ENCODE measurements at regions not wholly inside any gene's neighbourhood (a gene's known extent, or its start where the extent isn't known, plus 50 kb on each side); places are given as distances from the start of the nearest gene placed in this dataset.
"Not testable (repeated sequence)": the region's sequence is repeated elsewhere in the genome, so short reads cannot be mapped to it uniquely, and the experiment has no call there.

DNA sequence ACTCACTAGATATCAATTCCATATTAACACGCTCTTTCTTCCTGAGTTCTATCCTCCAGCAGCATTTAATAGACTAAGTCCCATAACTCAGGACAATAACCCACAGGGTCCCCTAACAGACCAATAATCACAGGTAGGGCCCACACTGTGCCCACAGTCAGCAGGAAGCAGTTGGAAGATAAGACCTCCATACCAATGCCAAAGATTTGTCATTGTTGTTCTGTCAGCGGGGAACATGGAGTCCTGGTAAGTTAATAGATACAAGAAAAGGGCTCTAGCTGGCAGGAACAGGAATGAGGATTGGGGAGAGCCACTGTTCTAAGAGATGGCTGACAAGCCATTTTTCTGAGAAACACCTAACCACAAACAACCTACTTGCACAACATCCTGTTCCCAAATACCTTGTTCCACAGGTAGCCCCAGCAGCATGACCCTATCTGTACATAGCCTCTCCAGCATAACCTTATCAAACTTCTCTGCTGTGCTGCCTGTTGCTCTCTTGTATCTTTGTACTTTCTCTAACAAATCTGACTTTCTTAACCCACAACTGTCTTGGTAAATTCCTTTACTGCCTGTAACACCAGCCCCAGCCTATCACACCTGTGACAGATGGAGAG, 142.0 kb upstream of the KCNJ15 start:
- DNase-seq: no peak

DNA sequence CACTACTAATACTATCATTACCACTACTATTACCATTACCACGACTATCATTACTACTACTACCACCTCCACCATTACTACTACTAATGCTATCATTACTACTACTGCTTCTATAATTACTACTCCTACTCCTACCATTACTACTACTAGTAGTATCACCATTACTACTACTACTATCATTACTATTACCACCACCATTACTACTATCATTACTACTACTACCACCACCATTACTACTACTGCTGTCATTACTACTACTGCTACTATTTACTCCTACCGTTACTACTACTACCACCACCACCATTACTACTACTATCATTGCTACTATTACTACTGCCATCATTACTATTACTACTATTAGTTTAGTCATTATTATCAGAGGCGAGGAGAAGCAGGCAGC, 140.9 kb upstream of the KCNJ15 start:
- DNase-seq: no peak

DNA sequence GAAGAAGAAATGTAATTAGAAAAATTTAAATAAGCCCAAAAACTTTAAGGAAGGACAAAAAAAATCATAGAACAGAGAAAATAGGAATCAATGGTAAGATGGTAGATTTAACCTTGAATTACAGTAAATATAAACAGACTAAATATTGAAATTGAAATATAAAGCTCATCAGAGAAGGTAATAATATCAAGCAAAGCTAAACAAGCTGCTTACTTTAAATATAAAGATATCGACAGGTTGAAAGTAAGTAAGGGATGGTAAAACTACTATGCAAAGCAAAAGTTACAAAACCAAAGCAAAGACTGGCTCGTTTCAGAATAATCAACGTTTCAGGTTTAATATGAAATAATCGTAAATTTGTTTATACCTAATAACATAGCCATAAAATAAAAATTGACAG, 137.0 kb upstream of the KCNJ15 start:
- no peak for DNase-seq

DNA sequence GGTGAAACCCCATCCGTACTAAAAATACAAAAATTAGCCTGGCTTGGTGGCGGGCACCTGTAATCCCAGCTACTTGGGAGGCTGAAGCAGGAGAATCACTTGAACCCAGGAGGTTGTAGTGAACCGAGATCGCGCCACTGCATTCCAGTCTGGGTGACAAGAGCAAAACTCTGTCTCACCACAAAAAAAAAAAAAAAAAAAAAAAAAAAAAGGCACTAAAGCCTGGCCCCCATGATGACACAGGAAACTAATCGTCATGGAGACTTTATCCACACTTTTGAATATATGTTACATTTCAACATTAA, 136.2 kb upstream of the KCNJ15 start:
- not testable (repeated sequence) for DNase-seq

DNA sequence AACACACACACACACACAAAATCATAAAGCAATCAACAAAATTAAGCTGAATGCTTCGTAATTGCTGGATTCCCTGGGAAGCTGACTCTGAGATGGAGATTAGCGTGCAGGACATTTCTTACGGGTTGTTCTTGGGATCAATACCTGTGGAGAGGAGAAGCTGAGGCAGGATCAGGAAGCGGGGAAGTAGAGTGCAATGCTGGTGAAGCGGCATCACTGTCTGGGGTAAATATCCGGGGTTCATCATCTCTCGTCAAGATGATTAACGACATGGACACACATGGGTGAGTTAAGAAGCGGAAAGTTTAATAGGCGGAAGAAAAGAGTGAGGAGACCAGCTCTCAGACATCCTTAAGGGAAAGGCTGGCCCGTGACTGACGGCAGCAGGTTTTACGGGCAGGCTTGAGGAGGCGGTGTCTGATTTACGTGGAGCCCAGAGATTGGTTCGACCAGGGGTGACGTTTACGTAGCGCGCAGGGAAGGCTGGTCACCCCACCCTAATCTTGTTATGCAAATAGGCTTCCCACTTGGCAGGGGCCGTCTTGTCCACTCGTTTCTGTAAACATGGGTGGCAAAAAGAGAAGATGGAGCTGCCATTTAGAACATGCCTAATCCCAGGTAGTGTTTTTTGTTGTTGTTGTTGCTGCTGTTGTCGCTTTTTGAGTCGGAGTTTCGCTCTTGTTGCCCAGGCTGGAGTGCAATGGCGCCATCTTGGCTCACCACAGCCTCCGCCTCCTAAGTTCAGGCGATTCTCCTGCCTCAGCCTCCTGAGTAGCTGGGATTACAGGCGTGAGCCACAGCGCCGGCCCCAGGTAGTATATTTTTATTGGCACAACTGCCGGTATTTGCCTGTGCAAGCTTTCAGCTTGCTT, 135.6 kb upstream of the KCNJ15 start:
- DNase-seq: no peak

DNA sequence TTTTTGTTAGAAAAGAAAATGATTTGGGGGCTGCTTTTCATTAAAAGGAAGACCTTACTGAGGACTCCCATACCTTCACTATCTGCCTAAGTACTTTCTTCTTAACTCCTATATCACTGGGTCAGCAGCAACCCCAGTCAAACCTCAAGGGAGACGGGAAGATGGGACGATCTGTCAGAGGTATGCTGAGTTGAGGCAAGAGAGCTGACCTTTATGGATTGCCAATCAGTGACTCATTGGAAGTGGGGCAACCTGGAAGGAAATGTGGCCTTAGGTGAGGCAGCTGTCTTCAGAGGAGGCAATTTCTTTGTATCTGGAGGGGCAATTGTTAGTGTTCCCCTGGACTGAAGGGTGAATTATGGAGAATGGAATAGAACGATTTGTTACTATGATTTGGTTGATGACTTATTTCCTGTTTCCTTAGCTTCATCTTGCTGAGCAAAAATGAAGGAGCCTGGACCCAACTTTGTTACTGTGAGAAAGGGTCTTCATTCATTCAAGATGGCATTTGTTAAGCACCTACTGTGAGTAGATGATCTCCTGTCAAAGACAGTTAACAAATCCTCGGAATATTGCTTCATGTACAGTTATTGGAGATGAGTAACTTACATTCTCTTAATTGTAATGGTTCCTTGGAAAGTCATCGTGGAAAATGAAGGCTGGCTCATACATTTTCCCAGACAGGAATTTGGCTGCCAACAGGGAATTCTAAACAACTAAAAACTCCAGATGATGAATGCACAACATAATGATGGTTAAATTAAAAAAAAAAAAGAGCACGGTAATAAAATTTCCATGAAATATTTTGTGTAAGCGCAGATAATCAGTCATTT, 134.7 kb upstream of the KCNJ15 start:
- DNase-seq: no peak

DNA sequence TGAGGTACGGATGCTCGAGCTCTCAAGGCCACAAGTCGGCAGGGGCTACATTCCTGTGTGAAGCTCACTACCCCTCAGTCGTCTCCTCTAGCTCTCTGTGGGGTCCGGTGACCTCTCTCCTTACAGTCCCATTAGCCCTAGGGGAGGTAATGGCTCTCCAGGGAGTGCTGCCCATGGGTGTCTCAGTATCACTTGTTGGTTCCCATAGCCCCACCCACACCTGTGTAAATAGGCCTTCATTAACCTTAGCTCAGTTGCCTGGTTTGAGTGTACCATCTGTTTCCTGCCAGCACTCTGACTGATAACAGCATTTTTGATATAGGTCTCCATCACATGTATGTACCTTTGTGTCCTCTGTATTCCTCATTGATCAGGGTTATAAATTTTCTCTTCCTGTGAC, 133.2 kb upstream of the KCNJ15 start:
- no peak for DNase-seq

DNA sequence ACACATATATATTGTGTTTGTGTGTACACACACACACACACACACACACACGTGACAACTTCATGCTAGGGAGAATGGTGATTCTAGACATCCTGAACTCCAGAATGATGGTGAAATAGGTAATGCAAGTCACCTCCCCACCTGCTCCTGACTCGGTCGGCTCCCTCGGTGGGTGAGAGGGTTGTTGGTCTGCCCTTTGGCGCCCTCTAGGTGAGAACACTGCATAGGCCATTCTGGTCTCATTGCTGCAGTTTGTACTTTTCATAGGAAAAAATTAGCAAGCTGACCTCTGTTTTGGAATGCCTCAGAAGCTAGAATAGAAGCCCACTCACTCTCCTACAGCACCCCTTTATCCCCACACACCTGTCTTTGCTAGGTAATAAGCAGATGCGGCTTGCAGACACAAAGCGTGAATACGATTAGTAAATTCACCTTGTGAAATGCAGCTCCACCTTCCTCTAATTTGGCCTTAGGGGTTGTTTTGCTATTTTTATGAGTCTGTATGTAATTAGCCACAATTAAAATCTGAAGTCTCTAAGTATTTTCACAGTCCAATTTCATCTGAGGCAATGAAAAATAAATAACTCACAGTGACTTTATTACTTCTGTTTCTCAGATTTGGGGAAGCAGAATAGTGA, 130.0 kb upstream of the KCNJ15 start:
- peak; percentile 20 to 53 for DNase-seq

DNA sequence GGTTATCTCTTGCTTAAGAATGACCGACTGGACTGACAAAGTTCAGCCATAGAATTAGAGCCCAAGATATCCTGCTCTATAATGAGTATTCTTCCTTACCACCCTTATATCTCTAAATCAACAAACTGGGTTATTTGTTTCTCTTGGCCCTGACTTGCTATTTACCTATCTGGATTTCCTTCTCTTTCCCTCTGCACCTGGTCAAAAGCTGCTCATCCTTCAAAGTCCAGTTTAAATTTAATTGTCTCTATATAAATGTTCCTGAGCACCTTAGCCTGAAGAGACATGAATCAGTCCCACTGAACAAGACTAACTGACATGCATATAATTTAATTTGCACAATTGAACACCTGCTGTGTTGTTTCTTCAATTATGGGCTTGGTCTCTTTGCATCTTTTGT, 127.1 kb upstream of the KCNJ15 start:
- no peak for DNase-seq

DNA sequence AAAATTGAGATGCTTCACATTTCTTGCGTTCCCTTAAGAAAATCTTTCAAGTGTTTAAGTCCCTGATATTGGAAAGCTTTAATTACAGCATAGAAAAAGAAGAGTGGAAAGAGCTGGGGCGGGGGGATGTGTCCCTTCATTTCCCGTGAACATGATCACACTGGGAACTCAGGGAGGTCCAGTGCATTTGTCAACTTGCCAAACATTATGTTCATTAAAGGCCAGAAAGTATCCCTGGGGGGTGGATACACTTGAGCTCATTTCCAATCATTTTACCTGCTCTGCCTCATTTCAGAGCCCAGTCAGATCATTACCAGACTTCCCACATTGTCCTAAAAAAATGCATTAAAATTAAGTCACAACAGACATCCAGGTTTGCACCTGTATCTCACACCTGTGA, 123.6 kb upstream of the KCNJ15 start:
- no peak for DNase-seq

DNA sequence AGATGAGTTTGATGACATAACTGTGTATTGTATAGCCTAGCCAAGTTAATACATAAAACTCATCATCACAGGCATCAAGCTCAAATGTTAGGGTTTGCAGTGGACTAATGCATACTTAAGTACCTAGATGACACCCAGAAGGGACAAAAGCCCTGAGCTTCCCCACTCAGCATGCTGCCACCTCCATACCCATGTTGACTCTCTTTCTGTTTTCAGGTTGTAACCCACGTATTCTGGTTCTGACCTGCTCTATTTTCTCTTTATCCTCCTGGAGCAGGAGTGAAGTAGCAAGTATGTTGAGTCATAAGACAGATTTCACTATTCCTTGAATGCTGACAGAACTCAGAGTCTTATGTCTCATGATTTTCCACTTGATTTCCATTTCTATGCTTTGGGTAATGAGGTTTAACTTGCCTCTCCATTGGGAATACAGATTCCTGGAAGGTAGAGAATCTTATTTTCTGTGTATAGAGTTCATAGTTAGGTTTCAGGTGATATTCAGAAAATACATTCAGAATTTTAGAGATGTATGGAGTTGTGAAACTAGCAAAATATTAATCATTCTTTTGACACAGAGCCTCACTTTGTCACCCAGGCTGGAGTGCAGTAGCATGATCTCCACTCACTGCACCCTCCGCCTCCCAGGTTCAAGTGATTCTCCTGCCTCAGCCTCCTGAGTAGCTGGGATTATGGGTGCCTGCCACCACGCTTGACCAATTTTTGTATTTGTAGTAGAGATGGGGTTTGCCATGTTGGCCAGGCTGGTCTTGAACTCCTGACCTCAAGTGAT, 122.5 kb upstream of the KCNJ15 start:
- no peak for DNase-seq

DNA sequence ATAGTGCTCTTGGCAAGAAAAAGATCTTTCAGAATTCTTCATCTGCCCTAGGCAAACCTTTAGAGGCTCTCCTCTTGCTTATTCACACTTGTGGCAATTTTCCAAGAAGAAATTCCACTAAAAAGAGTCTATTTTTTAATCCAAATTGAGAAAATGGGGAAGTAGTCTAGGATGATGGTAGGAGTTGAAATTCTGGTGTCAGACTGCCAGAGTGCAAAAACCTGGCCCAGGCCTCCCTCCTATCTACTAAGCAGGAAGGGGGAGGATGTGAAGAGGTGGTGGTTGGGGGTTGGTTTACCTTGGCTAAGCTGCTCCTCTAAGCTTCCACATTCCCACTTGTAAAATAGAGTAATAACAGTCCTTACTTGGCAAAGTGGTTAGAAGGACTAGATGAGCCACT, 120.6 kb upstream of the KCNJ15 start:
- no peak for DNase-seq

DNA sequence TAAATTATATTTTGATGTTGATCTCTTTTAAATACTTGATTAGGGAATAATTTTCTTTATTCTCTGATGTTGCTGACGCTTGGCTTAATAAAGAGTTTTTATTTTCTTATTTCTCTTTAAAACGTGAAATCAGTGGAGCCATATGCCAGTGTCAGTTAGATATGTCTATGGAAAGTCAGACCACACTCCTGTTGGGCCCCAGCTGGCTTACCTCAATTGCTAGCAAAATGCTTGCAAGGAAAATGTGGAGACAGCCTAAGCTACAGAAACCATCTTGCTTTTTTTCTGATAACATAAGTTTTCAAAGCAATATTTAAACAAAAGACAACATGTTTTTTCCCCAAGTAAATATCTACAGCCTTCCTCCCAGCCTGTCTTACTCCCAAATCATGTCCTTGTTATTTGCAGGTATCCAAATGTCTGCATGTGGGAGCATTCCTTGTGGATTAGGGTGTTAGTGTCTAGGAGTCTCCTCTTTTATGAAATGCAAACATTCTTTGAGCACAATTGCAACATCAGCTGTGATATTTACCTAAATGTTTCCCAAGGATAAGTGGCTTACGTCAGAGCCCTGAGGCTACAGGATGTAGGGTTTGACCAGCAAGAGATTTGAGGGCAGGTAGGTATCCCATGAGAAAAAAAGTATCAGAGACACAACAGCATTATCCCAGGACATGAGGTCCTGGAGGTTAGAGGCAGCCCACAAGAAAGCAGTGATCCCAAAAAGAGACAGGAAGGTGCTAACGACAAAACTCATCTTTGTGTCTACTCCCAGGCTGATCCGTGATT, 117.2 kb upstream of the KCNJ15 start:
- DNase-seq: no peak

DNA sequence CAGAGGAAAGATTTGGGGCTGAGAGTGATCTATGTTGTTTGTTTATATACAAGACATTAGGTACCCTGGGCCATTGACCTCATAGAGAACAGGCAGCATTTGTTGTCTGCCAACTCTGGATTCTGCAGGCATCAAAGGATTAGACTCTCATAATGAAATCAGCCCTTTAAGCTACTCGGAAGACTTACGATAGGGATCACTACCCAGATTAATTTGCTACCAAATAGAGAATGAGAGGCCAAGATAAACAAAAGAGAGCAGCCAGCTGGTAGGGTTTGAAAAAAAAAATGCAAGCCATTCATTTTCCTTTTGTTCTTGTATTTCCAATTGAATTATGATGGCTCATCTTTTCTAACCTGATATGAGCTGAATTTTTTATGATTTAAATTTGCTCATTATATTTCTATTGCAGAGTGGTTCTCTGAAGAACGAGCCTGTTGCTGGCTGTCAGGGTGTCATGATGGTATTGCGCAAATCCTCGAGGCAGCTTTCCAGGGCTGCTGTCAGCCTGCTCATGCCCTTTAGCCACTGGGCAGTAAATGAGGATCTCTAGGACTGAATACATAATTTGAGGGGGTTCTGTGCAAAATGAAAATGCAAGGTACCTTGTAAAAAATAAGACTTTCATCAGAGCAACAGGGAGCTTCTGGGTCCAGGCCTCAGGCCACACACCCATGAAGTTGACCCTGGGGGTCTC, 116.4 kb upstream of the KCNJ15 start:
- no peak for DNase-seq

DNA sequence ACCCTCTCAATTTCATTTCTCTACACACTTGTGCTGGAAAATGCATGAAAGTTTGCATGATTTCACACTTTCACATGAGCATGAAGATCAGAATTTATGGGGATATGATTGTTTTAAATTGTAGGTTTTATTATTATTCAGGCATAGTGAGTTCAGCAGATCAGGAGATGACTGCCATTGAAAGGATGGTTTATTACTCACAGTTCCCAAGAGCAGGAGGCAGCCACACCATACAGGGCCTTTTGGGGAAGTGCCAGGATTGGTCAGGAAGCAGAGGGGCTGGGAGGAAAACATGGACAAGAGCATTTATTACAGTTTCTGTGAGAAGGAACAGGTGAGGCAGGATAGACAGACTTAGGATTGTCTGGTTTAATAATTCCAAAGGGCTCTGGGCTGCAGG, 114.6 kb upstream of the KCNJ15 start:
- DNase-seq: no peak

DNA sequence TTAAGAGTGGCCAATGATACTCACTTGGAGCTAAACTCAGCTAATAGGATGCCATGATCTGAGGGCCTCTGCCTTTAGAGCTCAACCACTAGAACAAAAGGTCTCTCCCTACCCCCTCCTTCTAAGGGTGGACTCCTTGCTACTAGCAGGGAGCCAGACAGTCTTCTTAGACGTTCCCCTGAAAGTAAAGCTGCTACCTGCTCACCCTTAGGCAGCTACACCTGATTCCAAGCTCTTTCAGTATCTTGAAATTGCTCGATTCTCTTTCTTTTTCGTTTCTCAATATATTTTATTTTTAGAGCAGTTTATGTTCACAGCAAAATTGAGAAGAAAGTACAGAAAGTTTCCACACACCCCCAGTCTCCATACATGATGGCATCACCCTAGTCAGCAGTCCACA, 112.6 kb upstream of the KCNJ15 start:
- DNase-seq: no peak

DNA sequence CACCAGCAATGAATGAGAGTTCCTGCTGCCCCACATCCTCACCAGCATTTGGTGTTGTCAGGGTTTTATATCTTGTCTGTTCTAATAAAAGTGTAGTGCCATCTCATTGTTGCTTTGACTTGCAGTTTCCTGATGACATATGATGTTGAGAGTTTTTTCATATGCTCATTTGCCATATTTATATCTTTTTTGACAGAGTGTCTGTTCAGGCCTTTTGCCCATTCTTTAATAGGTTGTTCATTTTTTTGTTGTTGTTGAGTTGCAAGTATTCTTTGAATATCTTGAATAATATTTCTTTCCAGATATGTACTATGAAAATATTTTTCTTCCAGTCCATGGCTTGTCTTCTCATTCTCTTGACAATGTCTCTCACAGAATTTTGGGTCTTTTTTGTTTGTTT, 111.7 kb upstream of the KCNJ15 start:
- no peak for DNase-seq

DNA sequence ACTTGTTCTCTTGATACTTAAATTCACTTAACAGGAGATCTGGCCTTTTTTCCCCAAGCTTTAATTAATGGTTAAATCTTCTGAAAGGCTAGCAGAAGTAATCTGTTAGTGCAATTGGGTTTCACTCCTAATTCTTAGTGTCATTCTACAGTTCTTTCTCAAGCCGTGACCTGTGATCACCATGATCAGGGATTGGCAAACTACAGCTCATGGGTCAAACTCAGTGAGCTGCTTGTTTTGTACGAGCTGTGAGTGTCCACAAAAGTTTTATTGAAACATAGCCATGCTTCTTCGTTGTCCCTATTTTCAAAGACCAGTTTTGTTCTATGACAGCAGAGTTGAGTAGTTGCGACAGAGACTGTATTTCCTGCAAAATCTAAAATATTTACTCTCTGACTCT, 109.4 kb upstream of the KCNJ15 start:
- no peak for DNase-seq

DNA sequence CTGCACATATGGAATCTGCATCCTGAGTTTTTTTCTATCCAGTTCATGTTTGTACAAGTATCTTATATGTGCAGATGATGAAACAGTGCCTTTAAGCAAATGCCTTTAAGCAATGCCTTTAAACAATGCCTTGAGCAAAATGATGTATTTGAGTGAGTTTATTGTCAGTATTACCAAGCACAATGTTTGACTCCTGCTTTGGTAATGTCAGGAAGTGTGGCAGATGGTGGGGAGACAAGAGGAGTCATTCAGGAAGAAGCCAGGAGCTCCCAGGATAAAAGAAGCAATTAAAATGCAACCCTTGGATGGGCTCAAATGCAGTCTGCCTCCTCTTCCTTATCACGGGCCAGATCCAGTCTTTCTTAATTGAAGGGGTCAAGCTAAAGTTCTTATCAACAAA, 108.7 kb upstream of the KCNJ15 start:
- DNase-seq: no peak

DNA sequence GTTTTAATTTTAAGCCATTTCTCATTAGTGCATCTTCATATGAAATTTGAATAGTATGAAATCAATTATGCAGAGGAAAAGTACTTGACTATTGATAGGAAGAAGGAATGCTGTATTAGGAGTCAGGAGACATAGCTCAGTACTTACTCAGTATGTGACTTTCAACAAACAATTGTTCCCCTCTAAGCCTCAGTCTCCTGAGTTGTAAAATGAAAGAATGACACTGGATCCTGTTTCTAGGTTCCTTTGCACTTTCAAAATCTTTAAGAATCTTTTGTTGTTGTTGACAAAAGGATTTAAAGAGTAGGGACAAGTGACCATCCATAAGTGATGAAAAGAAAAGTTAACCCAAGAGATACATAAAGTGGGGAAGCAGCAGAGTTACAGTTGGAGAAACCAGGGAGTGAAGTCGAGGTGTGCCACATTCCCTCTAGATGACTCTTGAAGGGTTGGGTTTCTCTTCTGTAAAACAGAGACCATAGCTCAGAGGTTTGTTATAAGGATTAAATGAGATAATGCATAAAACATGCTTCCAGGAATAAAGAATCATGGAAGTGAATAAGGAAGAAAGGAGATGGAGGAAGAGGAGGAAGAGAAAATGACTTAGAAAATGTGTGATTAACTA, 105.7 kb upstream of the KCNJ15 start:
- no peak for DNase-seq

DNA sequence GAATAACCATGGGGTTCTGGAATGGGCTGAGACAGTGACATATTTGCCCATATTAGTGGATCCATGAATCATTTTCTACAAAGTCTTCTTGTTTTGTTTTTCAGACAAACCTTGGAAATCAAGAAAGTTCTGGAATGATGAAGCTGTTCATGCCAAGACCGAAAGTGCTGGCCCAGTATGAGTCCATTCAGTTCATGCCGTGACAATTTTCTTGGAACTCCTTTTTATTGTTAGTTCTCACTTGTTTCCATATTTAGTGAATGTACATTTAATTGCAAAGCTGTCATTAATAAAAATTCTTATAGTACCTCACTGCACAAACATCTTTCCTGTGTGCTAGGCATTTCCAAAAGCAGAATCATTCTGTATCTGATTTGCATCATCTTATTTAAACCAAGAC, 100.6 kb upstream of the KCNJ15 start:
- DNase-seq: no peak
